Activated CD4-positive, alpha-beta T cell treated with anti-CD3 and anti-CD28 coated beads for 24 hours (primary cell): ENCODE measurements at regions not wholly inside any gene's neighbourhood (a gene's known extent, or its start where the extent isn't known, plus 50 kb on each side); places are given as distances from the start of the nearest gene placed in this dataset.
"Not testable (repeated sequence)": the region's sequence is repeated elsewhere in the genome, so short reads cannot be mapped to it uniquely, and the experiment has no call there.

ENCODE experiments used
- DNase-seq, 2 donors: peaks; one replicate each; pipeline ENCODE4 v3.0.0-alpha.2; 2020; ENCODE audit warnings: low read depth in 2 of 2

DNA sequence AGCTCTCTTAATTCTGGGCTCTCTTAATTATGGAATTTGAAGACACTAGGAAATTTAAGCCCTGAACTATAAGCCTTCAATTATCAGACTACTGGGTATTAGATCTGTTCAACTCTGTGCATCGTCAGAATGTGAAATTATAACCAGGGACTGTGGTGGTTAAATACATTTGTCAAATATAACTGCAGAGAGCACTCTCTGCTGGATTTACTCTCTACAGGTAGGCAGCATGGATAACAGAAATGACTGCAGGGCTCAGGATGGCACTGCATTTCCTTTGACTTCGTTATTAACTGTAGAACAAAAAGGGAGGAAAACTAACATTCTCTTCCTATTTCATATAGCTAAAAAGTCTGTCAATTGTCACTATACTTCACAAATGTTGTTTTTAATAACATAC is 310.1 kb upstream of the RASGEF1B start:
- no peak for DNase-seq

DNA sequence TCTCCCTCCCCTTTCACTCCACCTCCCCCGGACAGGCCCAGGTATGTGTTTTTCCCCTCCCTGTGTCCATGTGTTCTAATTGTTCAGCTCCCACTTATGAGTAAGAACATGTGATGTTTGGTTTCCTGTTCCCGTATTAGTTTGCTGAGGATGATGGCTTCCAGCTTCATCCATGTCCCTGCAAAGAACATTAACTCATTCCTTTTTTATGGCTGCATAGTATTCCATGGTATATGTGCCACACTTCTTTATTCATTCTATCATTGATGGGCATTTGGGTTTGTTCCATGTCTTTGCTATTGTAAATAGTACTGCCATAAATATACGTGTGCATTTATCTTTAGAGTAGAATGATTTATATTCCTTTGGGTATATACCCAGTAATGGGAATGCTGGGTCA is 306.0 kb upstream of the RASGEF1B start:
- DNase-seq, result not testable (repeated sequence)

DNA sequence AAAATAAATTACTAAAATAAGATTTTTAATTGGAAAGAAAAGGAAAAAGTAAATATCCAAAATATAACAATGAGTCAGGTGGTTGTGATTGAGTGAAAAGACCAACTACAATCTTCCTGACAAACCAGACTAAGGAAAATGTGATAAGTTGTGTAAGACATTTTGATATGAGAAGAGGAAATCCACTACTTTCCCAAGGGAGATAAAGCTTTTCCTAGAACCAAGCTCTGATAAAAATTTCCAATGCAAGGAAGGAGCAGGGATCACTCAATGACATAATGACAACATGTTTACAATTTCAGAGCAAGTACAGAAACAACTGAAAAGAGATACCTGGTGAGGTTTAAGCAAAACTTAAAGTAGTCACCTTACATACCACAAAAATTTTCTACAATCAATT is 305.1 kb upstream of the RASGEF1B start:
- DNase-seq, result no peak

DNA sequence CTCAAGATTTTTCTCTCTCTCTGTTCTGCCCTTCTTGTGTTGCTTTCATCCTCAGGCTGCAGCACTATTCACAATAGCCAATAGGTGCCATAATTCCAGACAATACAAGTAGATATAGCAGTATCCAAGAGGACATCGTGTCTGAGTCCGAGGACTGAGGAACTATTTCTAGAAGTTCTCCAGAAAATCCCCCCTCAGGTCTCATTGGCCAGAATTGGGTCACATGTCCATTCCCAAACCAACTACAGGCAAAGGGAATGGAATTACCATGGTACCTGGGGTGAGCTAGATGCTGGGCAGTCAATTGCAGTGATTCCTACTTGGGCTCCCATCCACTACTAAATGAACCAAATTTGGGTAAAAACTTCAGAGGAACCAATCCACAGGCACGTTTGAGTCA is 301.9 kb upstream of the RASGEF1B start:
- no peak for DNase-seq

DNA sequence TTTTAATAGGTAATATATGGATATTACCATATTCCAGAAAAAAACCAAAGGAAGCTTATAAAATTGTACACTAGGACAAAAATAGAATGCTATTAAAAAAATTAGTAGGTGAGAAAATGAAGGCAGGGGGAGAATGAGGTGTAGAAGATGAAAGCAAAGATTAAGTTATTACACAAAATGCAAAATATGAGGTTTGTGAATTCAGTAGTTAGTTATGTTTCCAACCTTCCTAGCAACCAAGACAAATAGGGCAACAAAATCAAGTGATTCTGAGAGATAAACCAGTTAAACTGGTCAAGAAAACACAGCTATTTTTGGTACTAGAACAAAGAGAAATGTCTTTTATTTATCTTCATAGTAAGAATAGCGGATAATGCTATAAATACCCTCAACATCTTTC is 300.0 kb upstream of the RASGEF1B start:
- no peak for DNase-seq

DNA sequence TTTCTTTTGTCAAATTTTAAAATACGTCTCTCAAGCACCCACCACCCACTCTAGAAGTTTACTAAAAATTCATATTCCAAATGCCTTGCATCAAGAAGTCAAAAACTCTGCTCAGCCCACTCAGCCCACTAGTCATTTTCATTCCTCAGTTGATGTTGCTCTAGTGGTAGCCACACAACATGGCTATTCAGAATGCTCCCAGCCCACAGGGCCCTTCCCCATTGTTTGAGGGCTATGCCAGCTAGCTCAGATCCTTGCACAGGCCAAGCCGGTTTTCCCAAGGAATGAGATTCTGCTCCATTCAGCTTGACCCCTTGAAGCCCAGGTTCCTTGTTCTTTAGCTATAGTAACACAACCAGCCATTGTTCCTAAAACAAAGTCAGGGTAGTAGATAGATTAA is 297.5 kb upstream of the RASGEF1B start:
- no peak for DNase-seq

DNA sequence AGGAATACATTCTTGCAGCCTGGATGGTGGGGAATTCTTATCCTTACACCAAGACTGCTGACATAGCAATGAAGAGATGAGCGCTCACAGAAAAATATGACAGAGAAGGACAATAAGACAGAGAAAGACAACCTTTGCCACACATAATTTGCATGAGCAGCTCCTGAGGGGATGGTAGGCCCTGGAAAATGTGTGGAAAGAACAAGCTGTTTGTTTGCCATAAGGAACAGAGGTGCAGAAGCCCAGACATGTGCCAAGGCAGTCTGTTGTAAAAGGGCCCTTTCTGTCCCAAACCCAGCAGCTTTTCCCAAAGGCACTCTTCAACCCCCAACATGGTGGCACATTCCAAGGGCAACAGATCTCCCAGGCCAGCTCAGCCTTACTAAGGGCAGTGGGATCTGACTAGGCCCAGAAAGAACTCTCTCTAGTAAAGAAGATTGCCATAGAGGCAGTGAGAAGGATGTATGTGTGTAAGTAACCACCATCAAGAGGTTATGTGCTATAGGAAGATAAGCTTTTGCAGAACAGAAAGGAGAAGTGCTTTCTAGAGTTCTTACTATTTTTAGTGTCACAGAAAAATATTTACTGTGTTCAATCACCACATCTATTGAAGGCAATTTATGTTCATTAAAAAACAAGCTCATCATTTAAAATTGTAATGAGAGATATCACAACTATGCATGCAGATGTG is 287.0 kb upstream of the RASGEF1B start:
- DNase-seq, result no peak

DNA sequence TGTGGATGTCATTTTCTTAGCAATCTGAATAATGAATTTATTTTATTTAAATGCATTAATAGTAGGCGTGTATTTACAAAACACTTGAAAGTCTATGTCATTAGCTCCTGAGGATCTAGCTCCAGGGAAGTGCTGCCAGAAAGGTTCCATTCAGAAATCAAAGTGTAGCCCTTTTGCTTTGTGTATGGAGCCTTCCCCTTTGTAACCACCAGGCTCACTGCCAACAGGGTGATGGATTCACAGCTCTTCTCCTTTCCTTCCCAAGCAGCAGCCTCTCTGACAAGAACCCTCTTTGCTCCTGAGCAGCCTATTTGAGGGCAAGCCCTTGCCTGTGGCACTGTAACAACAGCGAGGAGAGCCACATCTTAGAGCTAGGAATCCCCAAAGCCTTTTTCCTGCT is 286.0 kb upstream of the RASGEF1B start:
- DNase-seq, result no peak

DNA sequence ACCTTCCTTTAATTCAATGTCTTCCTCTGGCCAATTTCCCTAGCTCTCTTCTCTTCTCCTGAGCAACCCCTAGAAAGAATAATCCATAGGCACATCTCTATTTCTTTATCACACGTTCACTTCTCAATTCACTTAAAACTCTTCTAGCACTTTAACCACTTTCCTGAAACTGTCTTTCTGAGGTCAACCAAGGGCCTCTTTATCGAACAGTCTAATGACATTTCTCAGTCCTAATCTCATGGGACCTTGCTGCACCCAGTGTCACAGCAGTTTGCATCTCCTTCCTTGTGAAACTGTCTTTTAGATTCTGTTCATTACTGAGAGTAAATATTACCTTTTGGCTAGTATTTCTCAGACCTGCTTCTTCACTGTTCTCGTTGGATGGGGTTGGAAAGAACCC is 285.3 kb upstream of the RASGEF1B start:
- no peak for DNase-seq

DNA sequence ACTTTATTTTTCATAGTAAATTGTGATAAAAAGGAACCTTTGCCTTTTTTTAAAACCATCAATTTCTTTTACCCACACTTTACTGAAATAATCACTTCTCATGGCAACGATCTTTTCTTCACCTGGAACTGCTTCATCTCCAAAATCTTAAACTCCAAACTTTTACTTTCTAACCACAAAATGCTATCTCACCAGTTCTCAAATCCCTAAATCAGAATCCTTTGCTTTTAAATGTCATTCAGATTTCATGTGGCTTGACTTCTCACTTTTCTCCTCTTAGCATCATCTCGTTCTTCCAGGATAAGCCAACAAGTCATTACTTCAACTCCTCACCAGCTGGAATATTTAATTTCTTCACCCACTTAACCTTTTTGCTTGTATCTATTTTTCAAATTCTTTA is 284.3 kb upstream of the RASGEF1B start:
- DNase-seq, result no peak

DNA sequence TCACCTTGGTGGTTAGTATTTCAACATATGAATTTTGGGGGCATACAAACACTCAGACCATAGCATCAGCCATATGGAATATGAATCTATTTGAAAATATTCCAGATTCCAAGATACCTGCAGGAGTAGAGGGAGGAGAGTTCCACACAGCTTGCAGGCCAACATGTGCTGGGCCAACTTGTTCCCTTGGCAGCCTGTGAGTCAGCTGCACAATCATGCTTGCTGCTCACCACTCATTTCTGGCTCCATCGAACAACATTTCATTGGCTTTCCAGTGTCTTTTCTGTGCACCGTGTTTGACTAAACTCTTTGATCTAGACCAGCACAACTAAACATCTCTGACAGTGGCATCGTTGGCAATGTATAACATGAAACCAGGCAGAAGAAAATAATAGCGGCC is 282.5 kb upstream of the RASGEF1B start:
- DNase-seq, result no peak

DNA sequence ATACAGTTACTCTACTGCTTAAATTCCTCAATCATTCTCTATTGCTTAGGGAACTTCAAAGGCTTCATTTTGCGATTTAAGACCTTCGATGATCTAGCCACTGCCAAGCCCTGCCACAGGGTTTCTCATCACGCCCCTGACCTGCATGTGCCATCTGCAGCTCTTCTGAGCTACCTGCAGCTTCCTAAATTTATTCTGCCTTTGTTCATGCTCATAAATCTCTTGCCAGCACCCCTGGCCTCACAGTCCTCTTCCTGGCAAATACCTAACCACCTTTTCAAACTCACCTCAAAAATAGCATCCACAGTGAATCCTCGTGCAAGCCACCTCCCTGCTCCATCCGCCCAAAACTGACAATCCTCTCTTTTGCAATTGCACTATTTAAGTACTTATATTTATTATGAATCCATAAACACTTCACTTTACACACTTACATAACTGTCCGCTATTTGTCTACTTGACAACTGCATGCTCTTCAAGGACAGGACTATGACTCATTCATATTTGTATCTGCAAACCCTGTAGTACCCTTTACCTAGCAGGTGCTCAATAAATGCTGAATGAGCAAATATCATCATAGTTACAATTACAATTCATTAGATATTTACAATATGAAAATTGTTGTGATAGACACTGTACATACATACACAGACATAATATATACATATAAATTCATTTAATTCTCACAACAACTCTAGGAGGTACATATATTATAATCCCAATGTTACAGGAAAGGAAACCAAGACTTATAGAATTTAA is 280.0 kb upstream of the RASGEF1B start:
- DNase-seq, result no peak

DNA sequence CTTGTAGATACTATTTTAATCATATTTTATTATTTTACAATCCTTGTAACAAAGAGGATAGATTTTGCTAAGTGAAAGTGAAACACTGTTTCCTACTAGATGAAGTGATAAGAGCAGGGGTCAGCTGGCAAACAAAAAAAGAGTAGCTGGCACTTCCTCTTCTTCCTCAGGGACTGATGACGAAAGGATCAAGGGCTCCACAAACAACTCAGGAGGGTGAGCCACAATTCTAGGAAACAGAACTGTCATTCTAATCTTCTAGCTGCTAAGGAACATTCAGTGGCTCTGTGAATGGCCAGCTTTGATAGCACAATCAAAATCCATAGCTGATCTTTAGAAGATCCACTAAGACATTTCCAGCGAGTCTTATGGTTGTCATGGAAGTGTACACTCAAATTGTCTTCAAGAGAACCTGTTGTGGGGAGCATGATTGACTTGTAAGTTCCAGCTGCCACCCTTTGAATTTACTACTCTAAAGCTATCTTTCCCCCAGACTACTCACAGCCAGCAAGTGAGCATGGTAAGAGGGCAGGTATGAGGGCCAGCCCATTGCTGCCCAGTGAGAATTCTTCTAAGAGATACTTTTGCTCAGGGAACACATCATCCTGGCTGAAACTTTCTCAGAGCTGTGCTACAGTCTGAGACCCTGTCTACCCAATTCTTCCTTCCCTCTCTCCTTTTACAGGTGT is 275.7 kb upstream of the RASGEF1B start:
- no peak for DNase-seq

DNA sequence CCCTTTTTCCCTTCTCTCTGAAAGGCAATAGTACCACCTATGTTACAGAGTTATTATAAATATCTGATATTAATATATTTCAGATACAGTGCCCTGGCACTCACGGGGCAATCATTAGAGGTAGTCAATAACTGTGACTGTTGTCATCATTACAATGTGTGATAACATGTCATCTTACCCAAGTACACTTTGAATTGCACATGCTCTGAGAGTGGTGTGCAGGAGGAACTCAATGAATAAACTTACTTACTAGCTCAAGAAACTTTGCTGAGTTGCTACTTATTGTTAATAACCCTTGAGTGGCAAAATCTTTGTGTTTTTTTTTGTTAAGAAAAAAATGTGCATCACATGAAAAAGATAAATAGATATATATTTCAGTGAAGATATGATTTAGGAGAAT is 275.1 kb upstream of the RASGEF1B start:
- DNase-seq, result no peak

DNA sequence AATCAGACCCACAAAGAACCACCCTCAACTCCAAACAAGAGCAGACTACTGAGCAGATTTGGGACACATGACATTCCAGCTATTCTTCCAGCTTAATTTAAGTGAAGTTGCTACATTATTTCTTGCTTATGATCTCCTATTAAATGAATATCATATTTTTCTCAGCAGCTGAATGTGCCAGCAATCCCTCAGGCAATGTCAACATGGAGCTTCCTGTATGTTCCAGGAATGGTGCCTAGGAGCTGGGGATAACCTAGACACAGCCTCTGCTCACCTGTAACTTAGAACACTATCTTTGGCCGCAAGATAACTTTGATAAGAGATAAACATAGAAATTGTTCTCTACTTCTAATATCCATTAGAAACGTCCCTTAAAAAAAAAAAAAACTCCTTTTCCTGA is 274.4 kb upstream of the RASGEF1B start:
- DNase-seq, result no peak

DNA sequence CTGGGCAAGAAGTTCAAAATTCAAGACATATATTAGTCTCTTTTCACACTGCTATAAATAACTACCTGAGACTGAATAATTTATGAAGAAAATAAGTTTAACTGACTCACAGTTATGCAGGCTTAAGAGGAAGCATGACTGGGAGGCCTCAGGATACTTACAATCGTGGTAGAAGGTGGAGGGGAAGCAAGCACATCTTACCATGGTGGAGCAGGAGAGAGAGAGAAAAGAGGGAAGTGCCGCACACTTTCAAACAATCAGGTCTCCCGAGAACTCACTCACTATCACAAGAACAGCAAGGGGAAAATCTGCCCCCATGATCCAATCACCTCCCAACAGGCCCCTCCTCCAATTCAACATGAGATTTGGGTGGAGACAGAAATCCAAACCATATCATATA is 273.3 kb upstream of the RASGEF1B start:
- no peak for DNase-seq

DNA sequence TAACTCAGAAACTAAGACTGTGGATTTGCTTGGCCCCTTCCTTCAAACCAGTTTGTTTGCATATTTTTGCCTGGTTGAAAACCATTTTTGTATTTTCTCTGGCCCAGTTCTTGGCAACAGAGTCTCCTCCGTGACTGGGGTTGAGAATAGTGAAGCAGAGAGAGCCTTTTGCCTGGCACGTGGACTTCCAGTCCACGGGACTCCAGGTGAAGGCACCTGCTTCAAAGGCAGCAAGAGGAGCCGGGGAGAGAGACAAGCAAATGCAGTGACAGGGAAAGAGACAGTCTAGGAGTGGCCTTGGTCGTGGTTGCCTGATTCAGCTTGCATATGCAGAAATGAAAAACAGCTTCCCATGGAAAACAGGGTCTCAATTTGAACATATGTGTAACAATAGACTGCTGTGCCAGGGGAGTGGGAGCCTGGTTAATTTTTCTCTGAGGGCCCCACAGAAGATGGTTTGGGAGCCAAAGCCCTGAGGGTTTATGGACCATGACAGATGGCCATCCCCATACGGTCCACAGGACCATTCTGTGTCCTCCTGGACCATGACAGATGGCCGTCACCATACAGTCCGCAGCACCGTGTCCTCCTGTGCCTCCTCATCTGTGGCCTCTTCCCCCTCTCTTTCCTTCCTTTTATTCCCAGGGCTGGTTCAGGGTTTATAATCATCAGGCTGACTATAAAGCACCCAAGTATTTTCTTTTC is 272.2 kb upstream of the RASGEF1B start:
- DNase-seq, result no peak

DNA sequence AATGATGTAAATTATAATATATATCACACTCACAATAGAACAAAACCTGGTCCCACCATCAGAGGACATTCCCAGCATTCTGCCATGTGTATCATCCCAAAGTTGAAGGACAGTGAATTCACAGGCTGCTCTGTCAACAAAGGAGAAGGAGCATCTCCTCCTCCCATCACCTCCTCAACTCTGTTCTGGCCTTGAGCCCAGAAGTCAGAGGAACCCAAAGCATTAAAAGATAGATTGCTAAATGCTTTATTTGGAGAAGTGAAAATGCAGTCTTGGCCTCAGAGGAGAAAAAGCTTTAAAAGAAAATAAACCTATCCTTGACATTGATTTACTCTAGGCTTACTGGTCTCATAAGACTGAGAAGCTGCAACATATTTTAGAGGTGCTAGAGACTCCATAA is 268.8 kb upstream of the RASGEF1B start:
- no peak for DNase-seq

DNA sequence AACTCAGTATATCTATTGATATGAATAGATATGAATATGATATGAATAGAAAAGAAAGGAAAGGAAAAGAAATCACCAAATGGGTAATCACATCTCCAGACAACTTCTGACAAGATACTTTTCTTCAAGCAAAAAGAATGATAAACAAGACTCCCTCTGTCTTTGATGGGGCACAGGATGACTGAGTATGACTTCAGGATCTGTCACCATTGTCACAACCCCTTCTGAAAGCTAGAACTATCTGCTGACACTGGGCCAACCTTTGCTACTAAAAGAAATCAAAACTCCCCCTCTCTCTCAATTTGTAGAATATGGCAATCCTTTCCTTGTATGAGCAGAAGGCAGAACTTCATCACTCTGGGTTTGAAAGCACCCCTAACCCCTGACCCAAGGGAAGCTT is 267.2 kb upstream of the RASGEF1B start:
- DNase-seq, result no peak

DNA sequence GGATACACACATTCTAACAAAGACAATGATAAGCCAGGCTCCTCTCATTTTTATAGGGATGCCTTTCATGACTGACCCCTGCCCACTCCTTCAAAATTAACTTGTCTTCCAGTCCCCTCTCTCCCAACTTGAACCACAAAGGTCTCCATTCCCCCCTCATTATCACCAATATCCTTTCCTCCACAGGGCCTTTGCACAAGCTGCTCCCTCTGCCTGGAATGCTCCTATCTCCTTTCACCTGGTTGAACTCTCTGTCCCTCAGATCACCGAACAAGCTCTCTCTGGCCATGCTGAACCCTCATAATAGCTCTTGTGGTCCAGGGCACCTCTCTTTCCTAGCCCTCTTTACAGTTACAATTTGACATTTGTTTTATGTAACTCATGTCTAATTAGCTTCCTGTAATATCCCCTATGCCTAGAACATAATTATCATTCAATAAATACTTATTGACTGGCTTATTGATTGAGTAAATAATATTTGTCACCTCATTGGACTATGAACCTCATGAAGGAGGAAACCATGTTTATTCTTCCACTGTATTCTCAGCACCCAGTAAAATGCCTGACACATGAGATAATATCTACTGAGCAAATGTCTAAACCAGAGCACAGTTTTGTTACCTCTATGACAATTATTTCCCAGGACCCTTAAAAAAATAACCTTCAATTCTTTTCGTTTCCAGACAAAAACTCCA is 266.3 kb upstream of the RASGEF1B start:
- DNase-seq, result no peak

DNA sequence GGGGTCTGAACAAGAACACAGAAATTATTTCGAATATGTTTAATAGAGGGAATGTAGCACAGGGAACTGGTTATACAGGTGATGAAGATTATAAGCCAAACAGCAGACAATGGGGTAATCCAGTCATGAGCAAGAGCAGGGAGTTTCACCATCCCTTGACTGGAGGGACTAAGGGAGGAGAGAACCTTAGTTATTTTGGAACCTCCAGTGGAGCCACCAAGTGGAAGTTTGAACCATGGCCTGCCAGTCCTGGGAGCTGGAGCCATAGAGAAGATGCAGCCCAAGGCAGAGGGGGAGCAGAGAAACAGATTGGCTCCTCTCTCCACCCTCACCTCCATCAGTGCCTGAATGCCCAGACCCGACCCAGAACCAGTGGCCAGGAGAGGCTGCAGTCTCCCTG is 264.6 kb upstream of the RASGEF1B start:
- no peak for DNase-seq

DNA sequence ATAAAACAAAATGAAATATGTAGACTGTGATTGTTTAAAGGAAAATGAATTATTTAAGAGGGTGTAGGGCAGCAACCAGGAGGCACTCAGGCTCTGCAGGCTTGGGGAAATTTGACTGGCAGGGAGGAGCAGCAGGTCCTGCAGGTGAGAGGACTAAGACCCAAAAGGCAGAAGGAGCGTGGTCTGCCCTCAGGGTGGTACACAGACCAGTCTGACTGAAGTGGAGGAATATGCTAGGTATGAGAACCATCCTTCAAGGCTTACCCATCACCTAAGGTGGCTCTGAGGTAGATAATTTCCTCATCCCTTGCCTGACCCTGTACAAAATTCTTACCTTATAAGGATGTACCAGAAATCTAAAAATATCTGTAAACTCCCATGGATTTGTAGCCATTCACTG is 261.3 kb upstream of the RASGEF1B start:
- DNase-seq, result no peak
